Esophagus muscularis mucosa (tissue), 3 donors: ENCODE measurements at regions not wholly inside any gene's neighbourhood (a gene's known extent, or its start where the extent isn't known, plus 50 kb on each side); places are given as distances from the start of the nearest gene placed in this dataset.

Source experiments
- EP300 ChIP-seq: sonication (generic); formaldehyde crosslinking; IDR thresholded peaks from one replicate; pipeline ENCODE4 v1.6.1; 2017; ENCODE audit warnings: antibody characterized with exemption
- TF ChIP-seq, protein P1 (sequence below), 3 experiments: fragments of 200-600 bp in 2 of 3; fragments of 450-650 bp in 1 of 3; sonication (generic) in 2 of 3; IDR thresholded peaks; one replicate each; pipeline ENCODE4 v1.5.1; 2017 to 2019; ENCODE audit warnings: antibody characterized with exemption in 3 of 3, mild to moderate bottlenecking in 2 of 3, moderate library complexity in 1 of 3

DNA sequence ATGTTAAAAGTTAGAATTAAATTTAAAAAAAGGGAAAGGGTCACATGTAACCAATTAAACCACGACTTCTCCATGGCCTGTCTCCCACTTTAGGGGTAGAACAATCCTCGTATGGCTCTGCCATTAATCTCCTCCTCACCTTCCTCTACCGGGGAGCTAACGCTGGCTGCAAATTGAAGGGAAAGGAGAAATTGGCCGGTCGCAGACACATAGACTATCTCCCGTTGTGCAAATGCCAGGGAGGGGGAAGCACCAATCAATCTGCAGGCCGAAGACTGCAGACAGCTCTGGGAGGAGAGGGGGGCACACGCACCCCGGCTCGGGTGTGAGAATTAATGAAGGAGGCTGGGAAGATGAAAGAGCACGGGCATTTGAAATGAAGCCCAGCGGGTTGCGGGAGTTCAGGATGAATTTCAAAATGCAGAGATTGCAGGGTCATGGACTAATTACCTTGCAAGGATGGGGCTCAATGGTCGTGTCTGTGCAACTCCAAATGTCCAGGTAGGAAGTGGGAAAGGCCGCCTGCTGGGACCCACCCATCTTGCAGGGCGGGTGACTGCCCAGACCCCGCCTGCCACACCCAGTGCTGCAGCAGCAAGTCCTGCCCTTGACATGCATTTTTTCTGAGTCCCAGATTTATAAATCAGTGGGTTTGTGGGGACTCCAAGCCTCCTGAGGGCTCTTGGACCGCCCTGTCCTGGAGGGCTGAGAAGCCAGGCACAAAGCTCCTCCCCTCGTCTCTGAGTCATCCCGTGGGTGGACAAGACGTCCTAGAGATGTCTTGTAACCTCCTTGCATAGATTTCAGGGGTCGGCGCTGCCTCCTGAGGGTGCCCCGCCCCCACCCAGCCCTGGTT is 534.2 kb downstream of the TBC1D22A start:
- TF ChIP-seq, protein P1, sequence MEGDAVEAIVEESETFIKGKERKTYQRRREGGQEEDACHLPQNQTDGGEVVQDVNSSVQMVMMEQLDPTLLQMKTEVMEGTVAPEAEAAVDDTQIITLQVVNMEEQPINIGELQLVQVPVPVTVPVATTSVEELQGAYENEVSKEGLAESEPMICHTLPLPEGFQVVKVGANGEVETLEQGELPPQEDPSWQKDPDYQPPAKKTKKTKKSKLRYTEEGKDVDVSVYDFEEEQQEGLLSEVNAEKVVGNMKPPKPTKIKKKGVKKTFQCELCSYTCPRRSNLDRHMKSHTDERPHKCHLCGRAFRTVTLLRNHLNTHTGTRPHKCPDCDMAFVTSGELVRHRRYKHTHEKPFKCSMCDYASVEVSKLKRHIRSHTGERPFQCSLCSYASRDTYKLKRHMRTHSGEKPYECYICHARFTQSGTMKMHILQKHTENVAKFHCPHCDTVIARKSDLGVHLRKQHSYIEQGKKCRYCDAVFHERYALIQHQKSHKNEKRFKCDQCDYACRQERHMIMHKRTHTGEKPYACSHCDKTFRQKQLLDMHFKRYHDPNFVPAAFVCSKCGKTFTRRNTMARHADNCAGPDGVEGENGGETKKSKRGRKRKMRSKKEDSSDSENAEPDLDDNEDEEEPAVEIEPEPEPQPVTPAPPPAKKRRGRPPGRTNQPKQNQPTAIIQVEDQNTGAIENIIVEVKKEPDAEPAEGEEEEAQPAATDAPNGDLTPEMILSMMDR (IDR thresholded peaks at IDR 0.05), result no peak
- no peak for TF ChIP-seq EP300
